Endothelial cell of umbilical vein (primary cell): ENCODE measurements at regions not wholly inside any gene's neighbourhood (a gene's known extent, or its start where the extent isn't known, plus 50 kb on each side); places are given as distances from the start of the nearest gene placed in this dataset.

Experiments used
- BruUV-seq: library from RNA; stranded (reverse); fragments of 400-500 nt; replicated peaks from 2 replicates; lab custom pipeline; 2021; lab: Mats Ljungman, UMichigan
- CTCF ChIA-PET: fragments of 300-600, 350-600 bp; sonication (Branson Sonifier 250); formaldehyde crosslinking; loops from one replicate; lab custom pipeline; 2021; ENCODE audit warnings: antibody characterized with exemption, inconsistent platforms; lab: Charles Lee
- POLR2A ChIA-PET: fragments of 300-600, 350-600 bp; sonication (Branson Sonifier 250); formaldehyde crosslinking; loops from one replicate; lab custom pipeline; 2021; ENCODE audit warnings: antibody characterized with exemption, inconsistent platforms; lab: Charles Lee
- DNase-seq: peaks from one replicate; pipeline ENCODE4 v3.0.0-alpha.2; 2011; ENCODE audit warnings: low read depth, low spot score
- FAIRE-seq: peaks from 2 replicates; lab custom pipeline; 2011; peaks lifted over from hg19 to GRCh38; lab: Jason Lieb, UNC
- H2AFZ ChIP-seq: 2 replicates; pipeline ENCODE4 v1.6.0; 2012; ENCODE audit warnings: low read depth, low read length, control low read depth, inconsistent platforms
- H3K27ac ChIP-seq: 2 replicates; pipeline ENCODE4 v1.5.1; 2011; ENCODE audit warnings: low read depth, mild to moderate bottlenecking, control low read depth, low read length, moderate library complexity; ENCODE audit not compliant: insufficient read depth
- H3K27me3 ChIP-seq, 2 experiments: 2 replicates each; pipeline versions ENCODE4 v1.6.0 to v1.6.1; 2011; ENCODE audit warnings: low read length in 2 of 2, mixed read lengths in 1 of 2; ENCODE audit not compliant: control insufficient read depth in 2 of 2, insufficient read depth in 2 of 2
- H3K36me3 ChIP-seq, 2 experiments: 2 replicates in 1 of 2; 3 replicates in 1 of 2; pipeline ENCODE4 v1.5.1; 2011; ENCODE audit warnings: low read length in 2 of 2, mild to moderate bottlenecking in 1 of 2, moderate library complexity in 1 of 2; ENCODE audit not compliant: control insufficient read depth in 2 of 2, insufficient read depth in 2 of 2; ENCODE audit errors: extremely low read depth in 1 of 2
- H3K4me1 ChIP-seq: 3 replicates; pipeline ENCODE4 v1.5.1; 2011; ENCODE audit warnings: mild to moderate bottlenecking, low read length; ENCODE audit not compliant: control insufficient read depth, insufficient read depth; ENCODE audit errors: extremely low read depth
- H3K4me2 ChIP-seq: 2 replicates; pipeline ENCODE4 v1.6.1; 2011; ENCODE audit warnings: low read length, control low read depth, mixed read lengths; ENCODE audit not compliant: insufficient read depth
- H3K4me3 ChIP-seq, 3 experiments: fragments of 200-600 bp in 1 of 3; sonication (generic), shearing (Covaris generic) in 1 of 3; replicated peaks in 1 of 3; 2 replicates each; pipeline ENCODE4 v1.5.1; 2011 to 2016; ENCODE audit warnings: control low read depth in 3 of 3, low read length in 3 of 3, mild to moderate bottlenecking in 2 of 3, inconsistent platforms in 1 of 3, low read depth in 1 of 3, moderate library complexity in 1 of 3; ENCODE audit not compliant: insufficient read depth in 1 of 3
- H3K79me2 ChIP-seq: 2 replicates; pipeline ENCODE4 v1.6.0; 2012; ENCODE audit warnings: low read length, inconsistent platforms; ENCODE audit not compliant: control insufficient read depth, insufficient read depth
- H3K9ac ChIP-seq: replicated peaks from 2 replicates; pipeline ENCODE3; 2011; ENCODE audit warnings: low read length, control low read depth; ENCODE audit not compliant: insufficient read depth; ENCODE audit errors: extremely low read depth
- H3K9me1 ChIP-seq: replicated peaks from 3 replicates; pipeline ENCODE4 v1.6.0; 2011; ENCODE audit warnings: mild to moderate bottlenecking, low read length; ENCODE audit not compliant: control insufficient read depth, insufficient read depth; ENCODE audit errors: extremely low read depth
- H3K9me3 ChIP-seq: replicated peaks from 2 replicates; pipeline ENCODE4 v1.5.1; 2012; ENCODE audit warnings: low read length, inconsistent platforms; ENCODE audit not compliant: control insufficient read depth, insufficient read depth
- H4K20me1 ChIP-seq: replicated peaks from 2 replicates; pipeline ENCODE3; 2011; ENCODE audit warnings: mild to moderate bottlenecking, low read length; ENCODE audit not compliant: control insufficient read depth, insufficient read depth; ENCODE audit errors: extremely low read depth
- EZH2 ChIP-seq: IDR thresholded peaks from 2 replicates; pipeline ENCODE4 v1.6.1; 2012; ENCODE audit warnings: borderline replicate concordance, low read depth, mild to moderate bottlenecking, moderate library complexity, low read length, inconsistent platforms; ENCODE audit not compliant: severe bottlenecking
- FOS ChIP-seq: IDR thresholded peaks from 2 replicates; pipeline ENCODE4 v1.6.1; 2011; ENCODE audit warnings: mild to moderate bottlenecking, low read length, moderate library complexity, borderline replicate concordance; ENCODE audit not compliant: insufficient read depth
- GATA2 ChIP-seq: IDR thresholded peaks from 2 replicates; pipeline ENCODE4 v1.7.0; 2011; ENCODE audit warnings: low read depth, mild to moderate bottlenecking, moderate library complexity, mixed read lengths, low read length; ENCODE audit not compliant: insufficient read length, insufficient read depth
- JUN ChIP-seq: IDR thresholded peaks from 2 replicates; pipeline ENCODE4 v1.6.1; 2011; ENCODE audit warnings: borderline replicate concordance, low read depth; ENCODE audit not compliant: insufficient read length, insufficient read depth
- MAX ChIP-seq: IDR thresholded peaks from 2 replicates; pipeline ENCODE4 v1.6.1; 2011; ENCODE audit not compliant: insufficient read depth, insufficient read length
- MYC ChIP-seq: IDR thresholded peaks from one replicate; pipeline ENCODE4 v1.6.1; 2011; ENCODE audit warnings: mild to moderate bottlenecking, low read depth, low read length
- POLR2A ChIP-seq: IDR thresholded peaks from 2 replicates; pipeline ENCODE4 v1.6.1; 2012; ENCODE audit warnings: low read depth, mild to moderate bottlenecking, control low read depth, low read length
- POLR2AphosphoS5 ChIP-seq: IDR thresholded peaks from 2 replicates; pipeline ENCODE4 v1.6.1; 2012; ENCODE audit warnings: low read depth, mild to moderate bottlenecking, control low read depth, low read length, moderate library complexity; ENCODE audit not compliant: insufficient read depth
- dilution Hi-C: fragments of 300-500 bp; cut with MboI; formaldehyde crosslinking; loops from one replicate; pipeline ENCODE4 v1.15.0; 2019; ENCODE audit warnings: low sequenced_read_pairs; ENCODE audit not compliant: extremely low pct_ligation_motif_present
- intact Hi-C: fragments of 100-400 bp; cut with micrococcal nuclease; formaldehyde crosslinking; loops from one replicate; pipeline ENCODE4 v1.10.0; 2022
- TF ChIP-seq, protein P1 (sequence below), 2 donors: IDR thresholded peaks; 1 replicate in 1 of 2; 2 replicates in 1 of 2; pipeline ENCODE4 v1.5.1; 2011; ENCODE audit warnings: low read length in 2 of 2, mild to moderate bottlenecking in 2 of 2, moderate library complexity in 2 of 2, control low read depth in 1 of 2, inconsistent platforms in 1 of 2, low read depth in 1 of 2; ENCODE audit not compliant: insufficient read depth in 1 of 2; ENCODE audit errors: extremely low read depth in 1 of 2

DNA sequence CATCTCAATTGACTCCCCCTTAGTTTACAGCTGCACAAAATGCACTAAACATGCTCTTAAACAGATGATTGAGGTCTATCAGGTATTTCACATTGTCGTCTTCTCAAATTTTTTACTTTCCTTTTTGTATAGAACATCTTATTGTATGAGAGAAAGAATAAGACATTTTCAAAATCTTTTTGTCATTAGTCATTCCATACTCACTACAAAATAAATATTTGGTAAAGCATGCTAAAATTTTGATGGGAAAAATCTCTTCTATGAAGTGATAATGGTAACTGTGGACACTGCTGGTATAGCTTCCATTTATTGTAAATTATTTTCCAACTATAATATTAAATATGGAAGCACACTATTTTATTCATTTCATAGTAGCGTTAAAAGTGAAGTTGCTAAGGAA, 185.6 kb upstream of the FSTL5 start:
- Histone ChIP-seq H4K20me1 (no peaks in the 10 kb centered on the region), H2AFZ (no peak overlapping the region), H3K27me3 (no peaks in the 10 kb centered on the region), H3K36me3 (no peaks in the 10 kb centered on the region), H3K9me3 (no peaks in the 10 kb centered on the region), H3K9ac (no peak overlapping the region), H3K4me2 (no peak overlapping the region), H3K79me2 (no peaks in the 10 kb centered on the region), H3K9me1 (no peaks in the 10 kb centered on the region), H3K4me1 (no peaks in the 10 kb centered on the region), H3K4me3 (no peak overlapping the region), H3K27ac (no peak overlapping the region)
- no TSS peak for BruUV-seq
- POLR2A ChIA-PET, result no interaction called here
- CTCF ChIA-PET, result no interaction called here
- FAIRE-seq, result no peak
- intact Hi-C loops (no loop called here), dilution Hi-C loops (no loop called here)
- DNase-seq, result no peak
- no peak for TF ChIP-seq FOS

- no peak overlapping the region for H2AFZ ChIP-seq
Measured at GRCh38 chr4:162347842-162348213, 184.0 kb upstream of the FSTL5 start.

More at GRCh38 chr4:162347842-162348213, 184.0 kb upstream of the FSTL5 start:
- no peaks in the 10 kb centered on the region for H3K9me1 ChIP-seq
- H3K36me3 ChIP-seq, result no peaks in the 10 kb centered on the region
- H3K9ac ChIP-seq, result no peak overlapping the region
- H4K20me1 ChIP-seq, result no peaks in the 10 kb centered on the region
- H3K4me2 ChIP-seq, result no peak overlapping the region
- dilution Hi-C loops, result no loop called here
- TF ChIP-seq MAX (no peak), POLR2AphosphoS5 (no peak), FOS (no peak), JUN (no peak), POLR2A (no peak), MYC (no peak), EZH2 (no peak), GATA2 (no peak)
- TF ChIP-seq, protein P1, sequence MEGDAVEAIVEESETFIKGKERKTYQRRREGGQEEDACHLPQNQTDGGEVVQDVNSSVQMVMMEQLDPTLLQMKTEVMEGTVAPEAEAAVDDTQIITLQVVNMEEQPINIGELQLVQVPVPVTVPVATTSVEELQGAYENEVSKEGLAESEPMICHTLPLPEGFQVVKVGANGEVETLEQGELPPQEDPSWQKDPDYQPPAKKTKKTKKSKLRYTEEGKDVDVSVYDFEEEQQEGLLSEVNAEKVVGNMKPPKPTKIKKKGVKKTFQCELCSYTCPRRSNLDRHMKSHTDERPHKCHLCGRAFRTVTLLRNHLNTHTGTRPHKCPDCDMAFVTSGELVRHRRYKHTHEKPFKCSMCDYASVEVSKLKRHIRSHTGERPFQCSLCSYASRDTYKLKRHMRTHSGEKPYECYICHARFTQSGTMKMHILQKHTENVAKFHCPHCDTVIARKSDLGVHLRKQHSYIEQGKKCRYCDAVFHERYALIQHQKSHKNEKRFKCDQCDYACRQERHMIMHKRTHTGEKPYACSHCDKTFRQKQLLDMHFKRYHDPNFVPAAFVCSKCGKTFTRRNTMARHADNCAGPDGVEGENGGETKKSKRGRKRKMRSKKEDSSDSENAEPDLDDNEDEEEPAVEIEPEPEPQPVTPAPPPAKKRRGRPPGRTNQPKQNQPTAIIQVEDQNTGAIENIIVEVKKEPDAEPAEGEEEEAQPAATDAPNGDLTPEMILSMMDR (IDR thresholded peaks at IDR 0.05; ENCODE audit: extremely low read depth in 1 of 2, insufficient read depth in 1 of 2, low read depth in 1 of 2, low read length in 2 of 2), result no peak
- H3K9me3 ChIP-seq, result no peaks in the 10 kb centered on the region
- ChIA-PET POLR2A (no interaction called here), CTCF (no interaction called here)
- H3K27ac ChIP-seq, result no peak overlapping the region
- H3K4me1 ChIP-seq, result no peaks in the 10 kb centered on the region
- H3K79me2 ChIP-seq, result no peaks in the 10 kb centered on the region
- no peak for FAIRE-seq
- no peaks in the 10 kb centered on the region for H3K27me3 ChIP-seq
- intact Hi-C loops, result loop anchor here (1.0 kb wide), 1 partner anchor 8 kb away; no protein-coding TSS in a partner anchor
- DNase-seq, result peak; percentile 5
- no peak overlapping the region for H3K4me3 ChIP-seq
- no TSS peak for BruUV-seq
